Left lung (tissue), 4 donors: ENCODE measurements at regions not wholly inside any gene's neighbourhood (a gene's known extent, or its start where the extent isn't known, plus 50 kb on each side); places are given as distances from the start of the nearest gene placed in this dataset.
A peak's percentile ranks its signal among the peaks of the same experiment; 100 is the strongest.

Experiments
- ATAC-seq: fragments of 200-7000 bp; cut with Tn5 transposase; one replicate; pipeline ENCODE4 v1.9.1; 2020; ENCODE audit warnings: moderate library complexity
- DNase-seq, 4 donors: peaks; one replicate each; pipeline ENCODE4 v3.0.0-alpha.2; 2013 to 2020
- H3K27ac ChIP-seq, 2 donors: fragments of 200-600 bp; sonication (generic) in 1 of 2; one replicate each; pipeline versions ENCODE4 v1.5.0 to v1.8.0; 2020 to 2021
- H3K27me3 ChIP-seq, 2 donors: fragments of 200-600 bp; sonication (generic) in 1 of 2; one replicate each; pipeline versions ENCODE4 v1.5.0 to v1.8.0; 2020 to 2021
- H3K36me3 ChIP-seq, 2 donors: fragments of 200-600 bp; sonication (generic) in 1 of 2; one replicate each; pipeline versions ENCODE4 v1.5.0 to v1.8.0; 2020 to 2021
- H3K4me1 ChIP-seq, 2 donors: fragments of 200-600 bp; one replicate each; pipeline ENCODE4 v1.8.0; 2021
- H3K4me3 ChIP-seq, 2 donors: fragments of 200-600 bp; sonication (generic) in 1 of 2; one replicate each; pipeline versions ENCODE4 v1.5.0 to v1.8.0; 2020 to 2021; ENCODE audit warnings: mild to moderate bottlenecking in 1 of 2
- H3K9me3 ChIP-seq, 2 donors: fragments of 200-600 bp; sonication (generic) in 1 of 2; one replicate each; pipeline versions ENCODE4 v1.5.0 to v1.8.0; 2020 to 2021
- CTCF ChIP-seq, 2 donors: fragments of 200-600 bp; sonication (generic) in 1 of 2; IDR thresholded peaks; one replicate each; pipeline versions ENCODE4 v1.5.0 to v1.8.0; 2021; ENCODE audit warnings: antibody characterized with exemption in 2 of 2
- intact Hi-C, 2 donors: fragments of 100-400 bp; cut with DNase I; formaldehyde crosslinking; loops; one replicate each; pipeline versions ENCODE4 v1.11.2 to v1.14.2; 2022
- donor health status: DM: no; HTN: yes; CAD: no.
- donor health status: DM: no; HTN: no; CAD: no.

- Histone ChIP-seq H3K9me3 (no peaks in the 10 kb centered on the region), H3K4me1 (no peaks in the 10 kb centered on the region), H3K27ac (no peak overlapping the region), H3K36me3 (no peaks in the 10 kb centered on the region), H3K4me3 (no peak overlapping the region), H3K27me3 (no peaks in the 10 kb centered on the region)
- ATAC-seq = no peak
- TF ChIP-seq CTCF (IDR thresholded peaks at IDR 0.05) = no peak
- intact Hi-C loops = no loop called here
- DNase-seq = no peak
Observed at GRCh38 chr4:94115687-94116086, 92.0 kb upstream of the SMARCAD1 start.

GRCh38 chr4:94116842-94117241 lies 90.8 kb upstream of the SMARCAD1 start:
- Histone ChIP-seq H3K27me3 (no peaks in the 10 kb centered on the region), H3K36me3 (no peaks in the 10 kb centered on the region)

GRCh38 chr4:94126669-94127068 lies 81.0 kb upstream of the SMARCAD1 start:
- no peaks in the 10 kb centered on the region for H3K4me1 ChIP-seq
- no peak overlapping the region for H3K4me3 ChIP-seq
- ATAC-seq (no peak), DNase-seq (peak in 2 of 4 donors; percentile 2 to 3)
- H3K36me3 ChIP-seq = no peaks in the 10 kb centered on the region
- no peak overlapping the region for H3K27ac ChIP-seq
- H3K27me3 ChIP-seq = peaks cover 0 to 8% of the 10 kb centered on the region in 2 donors
- intact Hi-C loops = loop anchor here in 1 of 2 donors (10.0 kb wide), 1 partner anchor 332 kb away; no protein-coding TSS in a partner anchor
- TF ChIP-seq CTCF (IDR thresholded peaks at IDR 0.05) = no peak
- H3K9me3 ChIP-seq = no peaks in the 10 kb centered on the region

More at GRCh38 chr4:94116842-94117241, 90.8 kb upstream of the SMARCAD1 start:
- Histone ChIP-seq H3K9me3 (no peaks in the 10 kb centered on the region), H3K27ac (no peak overlapping the region), H3K4me1 (no peaks in the 10 kb centered on the region), H3K4me3 (no peak overlapping the region)
- ATAC-seq = no peak
- DNase-seq = no peak
- no peak for TF ChIP-seq CTCF (IDR thresholded peaks at IDR 0.05)
- intact Hi-C loops = no loop called here

- peaks cover 0 to 8% of the 10 kb centered on the region in 2 donors for H3K27me3 ChIP-seq
- H3K36me3 ChIP-seq = no peaks in the 10 kb centered on the region
- no peaks in the 10 kb centered on the region for H3K4me1 ChIP-seq
- ATAC-seq (peak; percentile 71), DNase-seq (peak in 2 of 4 donors; percentile 11 to 24)
- peak in 1 of 2 donors; percentile 68 for TF ChIP-seq CTCF (IDR thresholded peaks at IDR 0.05)
- no peak overlapping the region for H3K27ac ChIP-seq
- intact Hi-C loops = loop anchor here in 1 of 2 donors (10.0 kb wide), 1 partner anchor 333 kb away; no protein-coding TSS in a partner anchor
- no peak overlapping the region for H3K4me3 ChIP-seq
- no peaks in the 10 kb centered on the region for H3K9me3 ChIP-seq
Observed at GRCh38 chr4:94127707-94128328, 79.8 kb upstream of the SMARCAD1 start.

- no peaks in the 10 kb centered on the region for H3K4me1 ChIP-seq
- H3K4me3 ChIP-seq = no peak overlapping the region
- H3K36me3 ChIP-seq = no peaks in the 10 kb centered on the region
- intact Hi-C loops = no loop called here
- DNase-seq (no peak), ATAC-seq (no peak)
- no peak overlapping the region for H3K27ac ChIP-seq
- H3K9me3 ChIP-seq = no peaks in the 10 kb centered on the region
- H3K27me3 ChIP-seq = no peaks in the 10 kb centered on the region
- TF ChIP-seq CTCF (IDR thresholded peaks at IDR 0.05) = no peak
Observed at GRCh38 chr4:94131212-94131611, 76.5 kb upstream of the SMARCAD1 start.
